GM19043 (cell line): ENCODE measurements at regions not wholly inside any gene's neighbourhood (a gene's known extent, or its start where the extent isn't known, plus 50 kb on each side); places are given as distances from the start of the nearest gene placed in this dataset.
"Not testable (repeated sequence)": the region's sequence is repeated elsewhere in the genome, so short reads cannot be mapped to it uniquely, and the experiment has no call there.

Experiments used
- ATAC-seq: cut with Tn5 transposase; IDR thresholded peaks from one replicate; pipeline ENCODE4 v1.9.1; 2021; ENCODE audit warnings: low read depth; ENCODE audit not compliant: unreplicated experiment

GRCh38 chr6:150495126-150495525 lies 104.6 kb upstream of the PLEKHG1 start:
- ATAC-seq: no peak

DNA sequence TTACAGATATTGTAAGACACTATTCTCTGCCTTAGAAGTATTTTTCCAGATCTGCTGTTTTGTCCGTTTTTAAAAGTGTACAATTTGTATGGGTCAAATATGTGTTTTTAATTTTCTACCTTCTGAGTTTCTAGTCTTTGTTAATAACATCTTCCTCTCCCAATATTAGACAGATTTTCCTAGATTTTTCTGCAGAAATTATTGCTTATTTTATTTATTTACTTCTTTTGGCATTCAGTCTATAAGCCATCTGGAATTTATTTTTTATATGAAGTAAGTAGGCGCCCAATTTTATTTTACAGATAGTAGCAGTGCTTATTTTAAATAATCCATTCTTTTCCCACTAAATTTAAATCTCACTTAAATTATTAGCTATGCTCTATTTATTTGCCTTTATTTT lies 103.1 kb upstream of the PLEKHG1 start:
- no peak for ATAC-seq

- ATAC-seq: no peak
These were observed 99.8 kb upstream of the PLEKHG1 start for GRCh38 chr6:150499882-150500312.

DNA sequence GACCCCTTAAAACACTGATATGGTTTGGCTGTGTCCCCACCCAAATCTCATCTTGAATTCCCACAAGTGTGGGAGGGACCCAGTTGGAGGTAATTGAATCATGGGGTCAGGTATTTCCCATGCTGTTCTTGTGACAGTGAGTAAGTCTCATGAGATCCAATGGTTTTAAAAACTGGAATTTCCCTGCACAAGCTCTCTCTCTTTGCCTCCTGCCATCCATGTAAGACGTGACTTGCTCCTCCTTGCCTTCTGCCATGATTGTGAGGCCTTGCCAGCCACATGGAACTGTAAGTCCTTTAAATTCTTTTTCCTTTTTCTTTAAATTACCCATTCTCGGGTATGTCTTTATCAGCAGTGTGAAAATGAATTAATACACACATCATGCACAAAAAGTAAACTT lies 99.1 kb upstream of the PLEKHG1 start:
- not testable (repeated sequence) for ATAC-seq

GRCh38 chr6:150503041-150503440 lies 96.6 kb upstream of the PLEKHG1 start:
- no peak for ATAC-seq

GRCh38 chr6:150503586-150504339 lies 95.9 kb upstream of the PLEKHG1 start:
- ATAC-seq: no peak

- ATAC-seq: not testable (repeated sequence)
These were observed 92.3 kb upstream of the PLEKHG1 start for GRCh38 chr6:150507361-150507760.

DNA sequence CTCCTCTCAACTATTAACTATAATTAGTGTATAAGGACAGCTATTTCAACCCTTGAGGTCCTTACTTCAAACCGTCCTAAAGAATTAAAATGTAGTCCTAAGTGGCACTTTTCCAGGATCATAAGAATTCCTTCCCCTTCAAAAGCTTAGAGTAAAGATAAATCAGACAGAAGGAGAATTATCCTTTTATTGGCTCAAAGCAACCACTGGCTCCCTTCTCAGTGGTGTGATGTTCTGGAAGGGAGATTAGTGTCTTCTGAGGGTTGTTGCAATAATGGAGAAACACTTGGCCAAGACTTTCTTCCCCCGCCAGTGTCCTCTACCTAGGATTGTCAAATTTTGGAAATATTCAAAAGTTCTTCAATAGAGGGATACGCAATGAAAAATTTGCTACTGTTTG lies 89.1 kb upstream of the PLEKHG1 start:
- no peak for ATAC-seq

GRCh38 chr6:150511313-150511712 lies 88.4 kb upstream of the PLEKHG1 start:
- ATAC-seq: no peak

DNA sequence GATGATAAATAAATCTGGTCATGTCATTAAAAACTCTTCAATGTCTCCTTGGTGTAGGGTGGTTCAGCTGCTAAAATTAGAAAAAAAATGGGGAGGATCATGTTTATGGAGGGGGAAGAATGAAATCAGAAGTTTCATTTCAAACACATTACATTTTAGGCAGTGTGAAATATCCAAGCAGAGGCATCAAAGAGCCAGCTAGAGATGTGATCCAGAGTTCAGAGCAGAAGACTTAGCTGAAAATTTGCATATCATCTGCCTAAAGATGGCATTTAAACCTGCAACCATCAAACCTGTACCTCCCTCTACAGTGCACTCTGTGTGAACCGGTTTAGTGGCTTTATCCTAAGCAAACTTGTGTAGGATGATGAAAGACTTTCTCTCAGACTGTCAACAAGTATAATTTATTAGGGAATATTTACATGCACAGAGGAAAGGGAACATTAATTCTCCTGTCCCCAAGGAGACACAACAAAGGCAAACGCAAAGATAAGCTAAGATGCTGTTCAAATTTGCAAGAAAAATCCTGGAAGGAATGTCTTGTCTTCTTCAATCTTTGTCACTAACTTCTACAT lies 84.8 kb upstream of the PLEKHG1 start:
- ATAC-seq: no peak

- ATAC-seq: no peak
These were observed 83.5 kb upstream of the PLEKHG1 start for GRCh38 chr6:150516199-150516598.

DNA sequence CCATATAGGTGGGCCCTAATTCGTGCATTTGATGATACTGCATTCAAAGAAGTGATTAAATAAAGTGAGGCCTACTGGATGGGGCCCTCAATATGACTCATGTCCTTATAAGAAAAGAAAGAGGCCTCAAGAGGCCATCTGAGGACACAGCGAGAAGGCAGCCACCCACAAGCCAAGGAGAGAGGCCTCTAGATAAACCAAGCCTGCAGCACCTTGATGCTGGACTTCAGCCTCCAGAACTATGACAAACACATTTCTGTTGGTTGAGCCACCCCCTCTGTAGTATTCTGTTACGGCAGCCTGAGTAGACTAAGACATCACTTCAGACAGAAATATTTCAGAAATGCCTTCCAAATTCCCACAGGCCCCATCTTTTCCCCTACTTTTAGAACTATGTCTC lies 82.5 kb upstream of the PLEKHG1 start:
- ATAC-seq: no peak

DNA sequence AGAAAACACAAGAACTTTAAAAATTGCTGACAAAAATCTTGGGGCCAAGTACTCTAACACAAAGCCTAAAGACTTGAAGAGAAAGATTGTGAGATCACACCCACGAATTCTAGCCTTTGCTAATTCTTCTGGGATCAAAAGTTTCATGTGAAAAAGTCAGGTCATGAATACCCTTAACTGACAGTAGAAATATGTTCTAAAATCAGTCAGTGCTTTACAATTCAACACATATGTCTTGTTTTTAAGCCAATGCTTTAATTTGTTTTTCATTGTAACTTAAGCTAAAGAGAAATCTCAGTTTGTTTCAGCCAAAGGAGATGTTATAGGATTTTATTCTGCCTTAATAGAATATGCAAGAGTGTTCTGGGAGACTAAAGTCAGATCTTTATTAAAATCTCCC lies 78.2 kb upstream of the PLEKHG1 start:
- no peak for ATAC-seq

DNA sequence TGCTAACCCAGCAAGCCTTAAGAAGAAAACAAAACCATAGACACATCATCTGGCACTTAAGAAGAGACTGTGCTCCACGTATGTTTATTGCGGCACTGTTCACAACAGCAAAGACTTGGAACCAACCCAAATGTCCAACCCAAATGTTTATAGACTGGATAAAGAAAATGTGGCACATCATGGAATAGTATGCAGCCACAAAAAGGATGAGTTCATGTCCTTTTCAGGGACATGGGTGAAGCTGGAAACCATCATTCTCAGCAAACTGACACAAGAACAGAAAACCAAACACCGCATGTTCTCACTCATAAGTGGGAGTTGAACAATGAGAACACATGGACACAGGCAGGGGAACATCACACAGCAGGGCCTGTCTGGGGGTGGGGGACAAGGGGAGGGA lies 76.5 kb upstream of the PLEKHG1 start:
- ATAC-seq: not testable (repeated sequence)

GRCh38 chr6:150525300-150525699 lies 74.4 kb upstream of the PLEKHG1 start:
- no peak for ATAC-seq

- ATAC-seq: no peak
These were observed 72.6 kb upstream of the PLEKHG1 start for GRCh38 chr6:150527100-150527499.

GRCh38 chr6:150528648-150529285 lies 70.9 kb upstream of the PLEKHG1 start:
- ATAC-seq: no peak

DNA sequence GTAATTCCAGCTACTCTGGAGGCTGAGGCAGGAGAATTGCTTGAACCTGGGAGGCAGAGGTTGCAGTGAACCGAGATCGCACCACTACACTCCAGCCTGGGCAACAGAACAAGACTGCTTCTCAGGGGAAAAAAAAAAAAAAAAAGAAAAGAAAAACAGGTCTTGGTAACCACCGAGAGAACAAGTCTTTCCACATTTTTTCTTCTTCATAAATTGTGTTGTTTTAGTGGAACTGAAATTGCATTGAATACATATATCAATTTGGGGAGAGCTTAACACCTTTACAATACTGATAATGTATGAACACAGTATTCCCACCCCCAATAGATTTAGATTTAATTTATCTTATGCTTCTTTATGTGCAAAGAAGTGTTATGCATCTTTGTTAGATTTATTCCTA lies 70.0 kb upstream of the PLEKHG1 start:
- ATAC-seq: no peak

DNA sequence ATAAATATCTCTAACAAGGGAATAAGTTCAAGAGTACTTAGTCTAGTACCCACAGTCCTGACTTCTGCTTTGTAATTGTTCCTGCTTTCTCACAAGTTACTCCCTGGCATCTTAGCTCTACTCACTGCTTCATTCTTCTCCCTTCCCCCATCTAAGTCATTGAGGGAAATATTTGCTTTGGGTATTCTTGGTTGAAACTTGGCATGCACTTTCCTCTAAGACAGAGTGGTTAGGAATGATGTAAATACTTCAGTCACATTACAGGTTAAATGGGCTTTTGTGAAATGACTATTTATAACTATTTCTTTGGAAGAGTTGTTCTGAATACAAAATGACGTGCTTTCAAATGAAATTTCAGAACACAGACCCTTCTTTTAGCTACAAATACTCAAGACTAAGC lies 67.7 kb upstream of the PLEKHG1 start:
- no peak for ATAC-seq

GRCh38 chr6:150534553-150534952 lies 65.1 kb upstream of the PLEKHG1 start:
- ATAC-seq: no peak

DNA sequence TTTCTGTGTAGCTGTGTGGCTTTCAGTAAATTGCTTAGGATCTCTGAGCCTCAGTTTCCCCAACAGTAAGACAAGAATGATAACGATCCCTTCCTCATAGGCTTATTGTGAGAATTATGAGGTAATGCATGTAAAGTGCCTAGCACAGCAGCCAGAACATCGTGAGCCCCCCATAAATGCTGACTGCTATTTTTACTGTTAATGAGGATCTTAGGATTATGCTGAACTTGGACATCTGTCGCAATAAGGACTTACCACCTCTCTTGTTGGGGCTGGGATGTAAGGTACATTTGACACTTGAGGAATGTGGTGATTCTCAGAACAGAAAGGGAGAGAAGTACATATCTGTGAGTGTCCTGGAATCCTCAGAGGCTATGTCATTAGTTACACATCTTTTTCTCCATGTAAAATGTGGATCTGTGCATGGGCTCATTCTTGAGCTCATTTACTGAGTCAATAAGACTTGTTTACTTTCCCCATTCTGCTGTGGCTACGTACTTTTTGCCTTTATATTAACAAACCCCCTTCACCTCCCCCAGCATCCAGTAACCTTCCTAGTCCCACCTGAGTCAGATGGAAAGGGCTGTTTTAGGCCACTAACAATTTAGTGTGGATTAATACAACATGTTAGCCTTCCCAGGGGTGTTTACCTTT lies 64.4 kb upstream of the PLEKHG1 start:
- ATAC-seq: no peak
